HepG2 (cell line): ENCODE measurements at regions not wholly inside any gene's neighbourhood (a gene's known extent, or its start where the extent isn't known, plus 50 kb on each side); places are given as distances from the start of the nearest gene placed in this dataset.

Experiments used
- ATAC-seq: fragments of 200-7000 bp; cut with Tn5 transposase; 3 replicates; pipeline ENCODE4 v1.9.1; 2020; ENCODE audit warnings: mild to moderate bottlenecking, moderate library complexity
- BruUV-seq: library from RNA; stranded (reverse); fragments of 400-500 nt; replicated peaks from 2 replicates; lab custom pipeline; 2021; lab: Mats Ljungman, UMichigan
- CTCF ChIA-PET: fragments of 300-600 bp; formaldehyde crosslinking; extraction: SDS; loops from one replicate; lab custom pipeline; 2021; ENCODE audit warnings: low total read pairs, inconsistent platforms, low intra/inter-chr PET ratio; lab: Yijun Ruan, JAX
- POLR2A ChIA-PET: fragments of 350-600 bp; sonication (Branson Sonifier 250); formaldehyde crosslinking; loops from one replicate; lab custom pipeline; 2020; ENCODE audit warnings: antibody characterized with exemption, inconsistent platforms; lab: Yijun Ruan, JAX
- DNase-seq: peaks from one replicate; pipeline ENCODE4 v3.0.0-alpha.2; 2015; ENCODE audit warnings: low spot score
- FAIRE-seq: peaks from 3 replicates; lab custom pipeline; 2011; peaks lifted over from hg19 to GRCh38; lab: Jason Lieb, UNC
- H2AFZ ChIP-seq: one replicate; pipeline ENCODE4 v1.6.1; 2011; ENCODE audit warnings: low read length, inconsistent platforms
- H3K27ac ChIP-seq: fragments of 300-600 bp; 3 replicates; pipeline ENCODE4 v1.8.0; 2011; ENCODE audit warnings: mixed run types, mild to moderate bottlenecking, mixed read lengths, low read length, inconsistent platforms; ENCODE audit not compliant: insufficient read depth; ENCODE audit errors: extremely low read length
- H3K27me3 ChIP-seq, 2 experiments: fragments of 200-600 bp in 1 of 2; 2 replicates in 1 of 2; 3 replicates in 1 of 2; pipeline versions ENCODE4 v1.6.0 to v1.8.0; 2011; ENCODE audit warnings: low read length in 2 of 2, mild to moderate bottlenecking in 2 of 2, moderate library complexity in 2 of 2, inconsistent platforms in 1 of 2; ENCODE audit not compliant: insufficient read depth in 2 of 2, control insufficient read depth in 1 of 2
- H3K36me3 ChIP-seq, 2 experiments: fragments of 200-600 bp in 1 of 2; replicated peaks in 1 of 2; 2 replicates in 1 of 2; 3 replicates in 1 of 2; pipeline versions ENCODE4 v1.5.1 to v1.8.0; 2011; ENCODE audit warnings: low read length in 2 of 2, inconsistent platforms in 1 of 2; ENCODE audit not compliant: insufficient read depth in 2 of 2, control insufficient read depth in 1 of 2
- H3K4me1 ChIP-seq: 2 replicates; pipeline ENCODE4 v1.5.1; 2012; ENCODE audit warnings: low read length, inconsistent platforms; ENCODE audit not compliant: insufficient read depth
- H3K4me2 ChIP-seq: 2 replicates; pipeline ENCODE4 v1.6.0; 2011; ENCODE audit warnings: low read depth, low read length, inconsistent platforms
- H3K4me3 ChIP-seq, 3 experiments: fragments of 200-600 bp in 1 of 3; sonication (generic), shearing (Covaris generic) in 1 of 3; replicated peaks in 1 of 3; 2 replicates each; pipeline ENCODE4 v1.5.1; 2011 to 2016; ENCODE audit warnings: low read length in 3 of 3, inconsistent platforms in 2 of 3, low read depth in 2 of 3, mild to moderate bottlenecking in 2 of 3, control low read depth in 1 of 3, mixed read lengths in 1 of 3; ENCODE audit not compliant: insufficient read depth in 1 of 3
- H3K79me2 ChIP-seq: one replicate; pipeline ENCODE4 v1.6.1; 2011; ENCODE audit warnings: low read length, inconsistent platforms; ENCODE audit not compliant: insufficient read depth
- H3K9ac ChIP-seq: 2 replicates; pipeline ENCODE4 v1.6.0; 2011; ENCODE audit warnings: mild to moderate bottlenecking, low read depth, low read length, inconsistent platforms; ENCODE audit not compliant: insufficient read depth
- H3K9me3 ChIP-seq: 2 replicates; pipeline ENCODE4 v1.5.1; 2012; ENCODE audit warnings: mild to moderate bottlenecking, low read length
- H4K20me1 ChIP-seq: 2 replicates; pipeline ENCODE4 v1.6.0; 2011; ENCODE audit warnings: inconsistent platforms, mild to moderate bottlenecking, low read length, moderate library complexity; ENCODE audit not compliant: insufficient read depth
- DNMT3B ChIP-seq: conservative IDR thresholded peaks from 2 replicates; pipeline ENCODE4 v1.6.1; 2016; ENCODE audit warnings: missing biosample characterization, control low read depth
- FOSL1 ChIP-seq: sonication (generic); formaldehyde crosslinking; IDR thresholded peaks from 2 replicates; pipeline ENCODE4 v1.9.0; 2021; ENCODE audit warnings: missing genetic modification reagents, borderline replicate concordance
- FOXK1 ChIP-seq: sonication (generic); formaldehyde crosslinking; IDR thresholded peaks from 2 replicates; pipeline ENCODE4 v1.4.0; 2020; ENCODE audit warnings: low read depth, missing genetic modification reagents, borderline replicate concordance
- LBX2 ChIP-seq: sonication (generic); formaldehyde crosslinking; IDR thresholded peaks from 2 replicates; pipeline ENCODE4 v1.5.0; 2020; ENCODE audit warnings: missing genetic modification reagents, mild to moderate bottlenecking, borderline replicate concordance
- MYNN ChIP-seq: sonication (generic); formaldehyde crosslinking; IDR thresholded peaks from 2 replicates; pipeline ENCODE4 v1.4.0; 2020; ENCODE audit warnings: mild to moderate bottlenecking, low read depth, missing genetic modification reagents
- NBN ChIP-seq: fragments of 450-650 bp; conservative IDR thresholded peaks from 2 replicates; pipeline ENCODE4 v1.6.1; 2017
- NR2F6 ChIP-seq, 2 experiments: IDR thresholded peaks; 2 replicates each; pipeline ENCODE4 v1.6.1; 2016; ENCODE audit warnings: antibody characterized with exemption in 1 of 2, mild to moderate bottlenecking in 1 of 2
- PAXIP1 ChIP-seq: sonication (generic); formaldehyde crosslinking; conservative IDR thresholded peaks from 2 replicates; pipeline ENCODE4 v1.4.0; 2020; ENCODE audit warnings: mild to moderate bottlenecking, missing genetic modification reagents, moderate library complexity
- RAD21 ChIP-seq: fragments of 450-650 bp; formaldehyde crosslinking; IDR thresholded peaks from 2 replicates; pipeline ENCODE4 v1.5.0; 2020; ENCODE audit warnings: mild to moderate bottlenecking
- SMC3 ChIP-seq: IDR thresholded peaks from 2 replicates; pipeline ENCODE4 v1.6.1; 2011; ENCODE audit warnings: low read length, improper control_type of control experiment
- STAG1 ChIP-seq: sonication (generic); formaldehyde crosslinking; IDR thresholded peaks from 2 replicates; pipeline ENCODE4 v1.4.0; 2020; ENCODE audit warnings: missing genetic modification reagents
- TFDP1 ChIP-seq: IDR thresholded peaks from 2 replicates; pipeline ENCODE4 v1.6.1; 2016; ENCODE audit warnings: missing compliant biosample characterization, missing genetic modification reagents, borderline replicate concordance
- ZNF18 ChIP-seq: sonication (generic); formaldehyde crosslinking; IDR thresholded peaks from 2 replicates; pipeline ENCODE4 v1.8.0; 2022; ENCODE audit warnings: mild to moderate bottlenecking, missing genetic modification reagents; ENCODE audit not compliant: insufficient replicate concordance
- ZNF264 ChIP-seq: sonication (generic); formaldehyde crosslinking; IDR thresholded peaks from 2 replicates; pipeline ENCODE4 v1.4.0; 2020; ENCODE audit warnings: missing genetic modification reagents
- ZNF441 ChIP-seq: sonication (generic); formaldehyde crosslinking; IDR thresholded peaks from 2 replicates; pipeline ENCODE4 v1.7.0; 2021; ENCODE audit warnings: missing genetic modification reagents, borderline replicate concordance
- WGBS: methylation state at CpG from one replicate; pipeline ENCODE4 v1.1.6; 2017; ENCODE audit warnings: low lambda C conversion rate; 5-methylcytosine and 5-hydroxymethylcytosine counted together
- in situ Hi-C: cut with HindIII; loops from 2 replicates; pipeline ENCODE4 v1.10.0; 2017; ENCODE audit warnings: low pct_unique_long_range_greater_than_20kb; ENCODE audit not compliant: extremely low pct_ligation_motif_present
- intact Hi-C: fragments of 100-400 bp; cut with micrococcal nuclease; formaldehyde crosslinking; loops from one replicate; pipeline ENCODE4 v1.10.0; 2022; ENCODE audit not compliant: unreplicated experiment

GRCh38 chr1:93813076-93813475 lies 65.9 kb downstream of the DNTTIP2 start:
- 28% methylated on average over 2 of the region's 2 CpGs for WGBS
- Histone ChIP-seq H2AFZ (peak overlapping the region; percentile 37), H3K27me3 (no peaks in the 10 kb centered on the region), H3K36me3 (no peaks in the 10 kb centered on the region), H3K9me3 (peaks cover 5% of the 10 kb centered on the region), H3K27ac (no peak overlapping the region), H3K4me3 (no peak overlapping the region), H3K9ac (no peak overlapping the region), H4K20me1 (no peaks in the 10 kb centered on the region), H3K79me2 (no peaks in the 10 kb centered on the region), H3K4me1 (peaks cover 30% of the 10 kb centered on the region), H3K4me2 (no peak overlapping the region; the same call in 1 of the 2 replicates)
- POLR2A ChIA-PET: interaction anchor here (0.7 to 2.7 kb wide), 8 partner anchors 15 to 196 kb away, joined by 3 to 11 read pairs (median 4); no protein-coding TSS in a partner anchor
- ATAC-seq (peak; percentile 73), DNase-seq (peak; percentile 40), FAIRE-seq (peak; percentile 65)
- intact Hi-C loops (loop anchor here (1.0 to 5.0 kb wide), 2 partner anchors 56 to 133 kb away; no protein-coding TSS in a partner anchor), in situ Hi-C loops (loop anchor here (5.0 kb wide), 1 partner anchor 186 kb away; no protein-coding TSS in a partner anchor)
- CTCF ChIA-PET: interaction anchor here (0.7 to 7.1 kb wide), 4 partner anchors 31 to 508 kb away, joined by 3 to 89 read pairs (median 4); no protein-coding TSS in a partner anchor
- BruUV-seq: no TSS peak
- TF ChIP-seq FOSL1 (CRISPR knock-in tag) (no peak), ZNF264 (CRISPR knock-in tag) (0 out of 2 replicates have a peak, but pooled peaks have one; percentile 55), NR2F6 (IDR thresholded peaks at IDR 0.05) (peak; percentile 64), NR2F6 (CRISPR knock-in tag; IDR thresholded peaks at IDR 0.05) (peak; percentile 62), ZNF18 (CRISPR knock-in tag) (no peak), LBX2 (CRISPR knock-in tag) (no peak), MYNN (CRISPR knock-in tag) (no peak), RAD21 (CRISPR knock-in tag) (peak; percentile 37; the same call in 1 of the 2 replicates), ZNF441 (CRISPR knock-in tag) (0 out of 2 replicates have a peak, but pooled peaks have one; percentile 25), FOXK1 (CRISPR knock-in tag) (no peak), TFDP1 (no peak), NBN (no peak), DNMT3B (CRISPR knock-in tag) (no peak), STAG1 (CRISPR knock-in tag) (peak; percentile 37), PAXIP1 (0 out of 2 replicates have a peak, but pooled peaks have one; percentile 20), SMC3 (peak; percentile 23; the same call in 1 of the 2 replicates)
